HG02981 (cell line): ENCODE measurements at regions not wholly inside any gene's neighbourhood (a gene's known extent, or its start where the extent isn't known, plus 50 kb on each side); places are given as distances from the start of the nearest gene placed in this dataset.
"Not testable (repeated sequence)": the region's sequence is repeated elsewhere in the genome, so short reads cannot be mapped to it uniquely, and the experiment has no call there.

Source experiments
- ATAC-seq: cut with Tn5 transposase; IDR thresholded peaks from one replicate; pipeline ENCODE4 v1.9.1; 2021; ENCODE audit warnings: mild to moderate bottlenecking, moderate library complexity; ENCODE audit not compliant: unreplicated experiment

- no peak for ATAC-seq
These were observed 134.6 kb downstream of the CEBPB start for GRCh38 chr20:50325215-50325614.

- ATAC-seq = no peak
These were observed 135.0 kb downstream of the CEBPB start for GRCh38 chr20:50325651-50326050.

- no peak for ATAC-seq
These were observed 137.0 kb downstream of the CEBPB start for GRCh38 chr20:50327666-50328065.

GRCh38 chr20:50328222-50328979 is 137.8 kb downstream of the CEBPB start:
- ATAC-seq = no peak

GRCh38 chr20:50328996-50329898 is 138.6 kb downstream of the CEBPB start:
- ATAC-seq = no peak

- ATAC-seq = no peak
These were observed 139.4 kb downstream of the CEBPB start for GRCh38 chr20:50329981-50330503.

GRCh38 chr20:50330504-50331313 is 140.1 kb downstream of the CEBPB start:
- no peak for ATAC-seq

GRCh38 chr20:50331469-50332363 is 141.1 kb downstream of the CEBPB start:
- ATAC-seq = no peak

- no peak for ATAC-seq
These were observed 141.9 kb downstream of the CEBPB start for GRCh38 chr20:50332491-50332980.

- no peak for ATAC-seq
These were observed 142.6 kb downstream of the CEBPB start for GRCh38 chr20:50333131-50333670.

GRCh38 chr20:50333812-50334211 is 143.2 kb downstream of the CEBPB start:
- no peak for ATAC-seq

- ATAC-seq = not testable (repeated sequence)
These were observed 143.9 kb downstream of the CEBPB start for GRCh38 chr20:50334512-50334911.

- no peak for ATAC-seq
These were observed 144.5 kb downstream of the CEBPB start for GRCh38 chr20:50335105-50335504.

GRCh38 chr20:50335866-50336265 is 145.2 kb downstream of the CEBPB start:
- no peak for ATAC-seq

GRCh38 chr20:50336661-50337060 is 146.0 kb downstream of the CEBPB start:
- ATAC-seq = no peak

GRCh38 chr20:50337521-50338466 is 147.2 kb downstream of the CEBPB start:
- no peak for ATAC-seq

GRCh38 chr20:50338479-50339391 is 148.1 kb downstream of the CEBPB start:
- peak; percentile 59 for ATAC-seq
